CD4-positive, CD25-positive, alpha-beta regulatory T cell (primary cell): ENCODE measurements at regions not wholly inside any gene's neighbourhood (a gene's known extent, or its start where the extent isn't known, plus 50 kb on each side); places are given as distances from the start of the nearest gene placed in this dataset.
"Not testable (repeated sequence)": the region's sequence is repeated elsewhere in the genome, so short reads cannot be mapped to it uniquely, and the experiment has no call there.

Experiments
- ATAC-seq, 2 donors: fragments of 150-1000 bp; cut with Tn5 transposase; one replicate each; pipeline ENCODE4 v1.10.0; 2021; ENCODE audit warnings: low read depth in 2 of 2, moderate number of reproducible peaks in 2 of 2, moderate library complexity in 1 of 2
- DNase-seq, 3 donors: peaks; one replicate each; pipeline versions ENCODE4 v3.0.0 to v3.0.0-alpha.2; 2012 to 2022; ENCODE audit warnings: mixed read lengths in 1 of 3
- H3K27ac ChIP-seq: one replicate; pipeline ENCODE4 v1.7.0; 2013; ENCODE audit warnings: mild to moderate bottlenecking, low read length; ENCODE audit not compliant: insufficient read depth, poor library complexity, severe bottlenecking
- H3K27me3 ChIP-seq: one replicate; pipeline ENCODE4 v1.7.0; 2013; ENCODE audit warnings: low read length; ENCODE audit not compliant: control insufficient read depth, insufficient read depth
- H3K36me3 ChIP-seq: one replicate; pipeline ENCODE4 v1.7.0; 2013; ENCODE audit warnings: mild to moderate bottlenecking, low read length, moderate library complexity; ENCODE audit not compliant: control insufficient read depth, insufficient read depth
- H3K4me1 ChIP-seq: 2 replicates; pipeline ENCODE4 v1.7.0; 2013; ENCODE audit warnings: mild to moderate bottlenecking, low read length; ENCODE audit not compliant: insufficient read depth, control insufficient read depth, poor library complexity, severe bottlenecking
- H3K4me3 ChIP-seq: one replicate; pipeline ENCODE4 v1.7.0; 2013; ENCODE audit warnings: low read depth, mild to moderate bottlenecking, low read length, moderate library complexity
- H3K9me3 ChIP-seq, 2 experiments: 1 replicate in 1 of 2; 2 replicates in 1 of 2; pipeline ENCODE4 v1.7.0; 2013; ENCODE audit warnings: low read length in 2 of 2, mild to moderate bottlenecking in 1 of 2, moderate library complexity in 1 of 2; ENCODE audit not compliant: control insufficient read depth in 2 of 2
- H3K27ac Mint-ChIP-seq, 3 donors: one replicate each; pipeline ENCODE4 v1.8.0; 2020 to 2022; ENCODE audit warnings: mild to moderate bottlenecking in 3 of 3, mixed read lengths in 3 of 3, moderate library complexity in 2 of 3
- H3K27me3 Mint-ChIP-seq: one replicate; pipeline ENCODE4 v1.8.0; 2022; ENCODE audit warnings: mild to moderate bottlenecking, mixed read lengths
- H3K36me3 Mint-ChIP-seq: one replicate; pipeline ENCODE4 v1.8.0; 2020; ENCODE audit warnings: mixed read lengths
- H3K4me1 Mint-ChIP-seq, 4 donors: one replicate each; pipeline ENCODE4 v1.8.0; 2020 to 2022; ENCODE audit warnings: mixed read lengths in 4 of 4, mild to moderate bottlenecking in 1 of 4
- H3K4me3 Mint-ChIP-seq, 4 donors: one replicate each; pipeline ENCODE4 v1.8.0; 2020 to 2022; ENCODE audit warnings: mild to moderate bottlenecking in 4 of 4, mixed read lengths in 4 of 4, moderate library complexity in 3 of 4
- H3K9me3 Mint-ChIP-seq, 7 donors: one replicate each; pipeline ENCODE4 v1.8.0; 2020 to 2022; ENCODE audit warnings: mixed read lengths in 7 of 7, mild to moderate bottlenecking in 3 of 7, moderate library complexity in 2 of 7

DNA sequence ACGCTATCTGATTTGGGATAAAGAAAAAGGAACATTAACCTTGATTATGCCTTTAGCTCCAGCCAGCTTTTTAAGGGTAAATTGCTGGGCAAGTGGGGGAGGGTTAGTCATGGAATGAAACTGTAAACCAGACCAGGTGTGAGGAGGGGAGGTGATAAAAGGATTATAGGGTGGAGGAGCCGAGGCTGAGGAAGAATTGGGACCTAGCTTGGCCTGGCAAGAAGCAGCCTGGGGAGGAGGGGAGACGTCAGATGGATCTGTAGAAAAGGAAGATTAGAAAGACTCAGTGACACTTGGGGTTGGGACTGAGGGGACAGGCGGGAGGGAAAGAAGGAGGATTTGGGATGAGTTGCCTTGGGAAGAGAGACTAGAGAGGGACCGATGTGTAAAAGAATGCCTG, 590.8 kb upstream of the MDGA2 start:
- H3K9me3 Mint-ChIP-seq, result peaks cover 2 to 19% (median 6%) of the 10 kb centered on the region in 7 donors
- not testable (repeated sequence) for H3K4me3 Mint-ChIP-seq, H3K27ac ChIP-seq, H3K4me1 ChIP-seq, H3K27ac Mint-ChIP-seq, ATAC-seq, H3K4me1 Mint-ChIP-seq, H3K9me3 ChIP-seq, H3K4me3 ChIP-seq, H3K27me3 ChIP-seq, H3K36me3 ChIP-seq, DNase-seq, H3K36me3 Mint-ChIP-seq, H3K27me3 Mint-ChIP-seq

- H3K36me3 ChIP-seq, result no peaks in the 10 kb centered on the region
- no peak overlapping the region for H3K27ac Mint-ChIP-seq
- no peak overlapping the region for H3K4me3 Mint-ChIP-seq
- H3K9me3 ChIP-seq, result no peaks in the 10 kb centered on the region
- no peak overlapping the region for H3K4me3 ChIP-seq
- no peaks in the 10 kb centered on the region for H3K4me1 ChIP-seq
- H3K27ac ChIP-seq, result no peak overlapping the region
- no peaks in the 10 kb centered on the region for H3K27me3 ChIP-seq
- ATAC-seq, result no peak
- H3K4me1 Mint-ChIP-seq, result no peaks in the 10 kb centered on the region
- H3K9me3 Mint-ChIP-seq, result peaks cover under 1 to 12% (median 4%) of the 10 kb centered on the region in 7 donors
- no peaks in the 10 kb centered on the region for H3K27me3 Mint-ChIP-seq
- no peak for DNase-seq
- H3K36me3 Mint-ChIP-seq, result peaks cover under 1% of the 10 kb centered on the region
These were observed 586.0 kb upstream of the MDGA2 start for GRCh38 chr14:48261436-48261835.

DNA sequence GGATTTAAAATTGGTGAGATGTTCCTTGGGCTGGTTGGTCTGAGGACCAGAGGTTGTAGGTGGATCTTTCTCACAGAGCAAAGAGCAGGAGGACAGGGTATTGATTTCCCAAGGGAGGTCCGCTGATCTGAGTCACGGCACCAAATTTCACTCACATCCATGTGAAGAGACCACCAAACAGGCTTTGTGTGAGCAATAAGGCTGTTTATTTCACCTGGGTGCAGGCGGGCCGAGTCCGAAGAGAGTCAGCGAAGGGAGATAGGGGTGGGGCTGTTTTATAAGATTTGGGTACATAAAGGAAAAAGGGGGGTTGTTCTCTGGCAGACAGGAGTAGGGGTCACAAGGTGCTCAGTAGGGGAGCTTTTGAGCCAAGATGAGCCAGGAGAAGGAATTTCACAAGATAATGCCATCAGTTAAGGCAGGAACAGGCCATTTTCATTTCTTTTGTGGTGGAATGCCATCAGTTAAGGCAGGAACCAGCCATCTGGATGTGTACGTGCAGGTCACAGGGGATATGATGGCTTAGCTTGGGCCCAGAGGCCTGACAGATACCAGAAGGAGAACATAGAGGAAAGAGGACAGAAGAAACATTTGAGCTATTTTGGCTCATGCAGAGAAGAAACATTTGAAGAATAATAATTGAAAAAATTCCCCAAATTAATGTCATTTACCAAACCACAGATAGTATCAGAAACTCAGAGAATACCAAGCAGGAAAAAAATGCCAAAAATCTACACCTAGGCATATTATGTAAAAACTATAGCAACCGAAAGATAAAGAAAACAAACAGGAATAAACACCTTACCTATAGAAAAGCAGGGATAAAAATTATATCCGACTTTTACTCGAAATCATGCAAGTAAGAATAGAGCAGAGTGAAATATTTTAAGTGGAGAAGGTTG, 585.2 kb upstream of the MDGA2 start:
- DNase-seq, H3K27ac Mint-ChIP-seq, H3K27ac ChIP-seq, H3K9me3 Mint-ChIP-seq, H3K27me3 ChIP-seq, H3K4me3 ChIP-seq, H3K9me3 ChIP-seq, H3K36me3 Mint-ChIP-seq, H3K4me1 ChIP-seq, H3K36me3 ChIP-seq, H3K4me3 Mint-ChIP-seq, H3K27me3 Mint-ChIP-seq, ATAC-seq, H3K4me1 Mint-ChIP-seq: not testable (repeated sequence)

DNA sequence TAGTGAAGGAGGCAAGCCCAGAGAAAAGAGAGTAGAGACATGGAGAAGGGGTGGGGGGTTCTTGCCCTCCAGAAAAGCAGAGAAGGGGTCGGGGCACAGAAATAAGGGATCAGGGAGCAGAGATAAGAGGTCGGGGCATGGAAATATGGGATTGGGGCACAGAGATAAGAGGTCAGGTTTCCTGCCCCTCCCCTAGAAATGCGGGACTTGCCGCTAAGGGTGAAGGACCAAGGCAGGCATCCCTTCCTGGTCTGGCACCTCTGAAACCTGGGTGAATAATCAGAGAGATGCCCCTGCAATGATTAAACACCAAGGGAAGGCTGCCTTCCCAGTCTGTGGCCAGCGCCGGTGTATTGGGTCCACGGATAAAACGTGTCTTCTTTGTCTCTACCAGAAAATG, 584.5 kb upstream of the MDGA2 start:
- H3K9me3 ChIP-seq, H3K4me1 ChIP-seq, H3K4me3 Mint-ChIP-seq, H3K27me3 ChIP-seq, H3K27me3 Mint-ChIP-seq, H3K27ac ChIP-seq, H3K36me3 ChIP-seq, H3K4me3 ChIP-seq, H3K36me3 Mint-ChIP-seq, H3K27ac Mint-ChIP-seq, H3K9me3 Mint-ChIP-seq, H3K4me1 Mint-ChIP-seq, ATAC-seq, DNase-seq: not testable (repeated sequence)

- H3K27me3 ChIP-seq, H3K27ac ChIP-seq, H3K9me3 Mint-ChIP-seq, H3K9me3 ChIP-seq, H3K27ac Mint-ChIP-seq, ATAC-seq, H3K4me3 ChIP-seq, H3K4me3 Mint-ChIP-seq, H3K36me3 ChIP-seq, H3K4me1 Mint-ChIP-seq, DNase-seq, H3K27me3 Mint-ChIP-seq, H3K4me1 ChIP-seq, H3K36me3 Mint-ChIP-seq: not testable (repeated sequence)
These were observed 583.8 kb upstream of the MDGA2 start for GRCh38 chr14:48259232-48259631.

- H3K36me3 ChIP-seq, H3K27me3 Mint-ChIP-seq, H3K27ac Mint-ChIP-seq, H3K4me1 ChIP-seq, ATAC-seq, H3K36me3 Mint-ChIP-seq, DNase-seq, H3K4me3 ChIP-seq, H3K9me3 Mint-ChIP-seq, H3K9me3 ChIP-seq, H3K4me1 Mint-ChIP-seq, H3K27ac ChIP-seq, H3K27me3 ChIP-seq, H3K4me3 Mint-ChIP-seq: not testable (repeated sequence)
These were observed 583.3 kb upstream of the MDGA2 start for GRCh38 chr14:48258703-48259102.

GRCh38 chr14:48253020-48253419, 577.6 kb upstream of the MDGA2 start:
- no peak overlapping the region for H3K27ac Mint-ChIP-seq
- ATAC-seq, result no peak
- H3K4me1 Mint-ChIP-seq, result no peaks in the 10 kb centered on the region
- Histone ChIP-seq H3K4me3 (no peak overlapping the region), H3K4me1 (no peaks in the 10 kb centered on the region), H3K9me3 (no peaks in the 10 kb centered on the region), H3K27ac (no peak overlapping the region), H3K36me3 (no peaks in the 10 kb centered on the region), H3K27me3 (no peaks in the 10 kb centered on the region)
- peaks cover 0 to 7% (median 3%) of the 10 kb centered on the region in 7 donors for H3K9me3 Mint-ChIP-seq
- H3K27me3 Mint-ChIP-seq, result no peaks in the 10 kb centered on the region
- H3K4me3 Mint-ChIP-seq, result no peak overlapping the region
- DNase-seq, result no peak
- H3K36me3 Mint-ChIP-seq, result no peaks in the 10 kb centered on the region

GRCh38 chr14:48251290-48251689, 575.9 kb upstream of the MDGA2 start:
- no peaks in the 10 kb centered on the region for H3K27me3 Mint-ChIP-seq
- DNase-seq, result no peak

More at GRCh38 chr14:48251290-48251689, 575.9 kb upstream of the MDGA2 start:
- Histone ChIP-seq H3K36me3 (no peaks in the 10 kb centered on the region), H3K27ac (no peak overlapping the region), H3K4me3 (no peak overlapping the region), H3K9me3 (no peaks in the 10 kb centered on the region), H3K27me3 (no peaks in the 10 kb centered on the region), H3K4me1 (no peaks in the 10 kb centered on the region)
- Mint-ChIP-seq H3K4me1 (no peaks in the 10 kb centered on the region), H3K27ac (no peak overlapping the region), H3K36me3 (no peaks in the 10 kb centered on the region), H3K4me3 (no peak overlapping the region), H3K9me3 (peaks cover 0 to 7% (median 4%) of the 10 kb centered on the region in 7 donors)
- no peak for ATAC-seq
